ENCODE measurements at regions not wholly inside any gene's neighbourhood (a gene's known extent, or its start where the extent isn't known, plus 50 kb on each side); places are given as distances from the start of the nearest gene placed in this dataset.

DNA sequence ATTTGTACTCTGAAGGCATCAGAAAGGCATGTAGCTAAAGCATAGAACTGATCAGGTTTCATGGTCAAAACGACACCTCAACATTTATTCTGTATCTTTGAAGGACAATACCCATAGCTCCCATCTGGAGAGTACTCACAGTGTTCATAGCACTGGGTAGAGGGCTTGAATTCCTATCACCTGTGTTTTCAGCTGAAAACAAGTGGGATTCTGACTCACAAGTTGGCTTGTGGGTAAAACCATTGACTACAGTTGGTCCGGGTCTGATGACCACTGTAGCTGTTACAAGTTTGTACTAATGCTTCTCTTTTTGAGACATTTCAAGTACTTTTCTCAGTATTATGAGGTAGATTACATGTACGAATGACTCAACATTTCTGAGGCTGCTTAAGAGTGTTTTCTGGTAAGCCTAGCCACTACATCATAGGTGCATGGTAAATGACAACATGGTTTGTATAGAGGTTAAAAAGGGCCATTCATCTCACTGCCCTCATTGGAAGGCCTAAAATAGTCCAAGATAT, 68.6 kb upstream of the PELI1 start:
- TF ChIP-seq, protein P1, sequence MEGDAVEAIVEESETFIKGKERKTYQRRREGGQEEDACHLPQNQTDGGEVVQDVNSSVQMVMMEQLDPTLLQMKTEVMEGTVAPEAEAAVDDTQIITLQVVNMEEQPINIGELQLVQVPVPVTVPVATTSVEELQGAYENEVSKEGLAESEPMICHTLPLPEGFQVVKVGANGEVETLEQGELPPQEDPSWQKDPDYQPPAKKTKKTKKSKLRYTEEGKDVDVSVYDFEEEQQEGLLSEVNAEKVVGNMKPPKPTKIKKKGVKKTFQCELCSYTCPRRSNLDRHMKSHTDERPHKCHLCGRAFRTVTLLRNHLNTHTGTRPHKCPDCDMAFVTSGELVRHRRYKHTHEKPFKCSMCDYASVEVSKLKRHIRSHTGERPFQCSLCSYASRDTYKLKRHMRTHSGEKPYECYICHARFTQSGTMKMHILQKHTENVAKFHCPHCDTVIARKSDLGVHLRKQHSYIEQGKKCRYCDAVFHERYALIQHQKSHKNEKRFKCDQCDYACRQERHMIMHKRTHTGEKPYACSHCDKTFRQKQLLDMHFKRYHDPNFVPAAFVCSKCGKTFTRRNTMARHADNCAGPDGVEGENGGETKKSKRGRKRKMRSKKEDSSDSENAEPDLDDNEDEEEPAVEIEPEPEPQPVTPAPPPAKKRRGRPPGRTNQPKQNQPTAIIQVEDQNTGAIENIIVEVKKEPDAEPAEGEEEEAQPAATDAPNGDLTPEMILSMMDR (conservative IDR thresholded peaks at IDR 0.05 in 1 of 2, IDR thresholded peaks at IDR 0.05 in 1 of 2; ENCODE audit: low read depth in 1 of 2, low read length in 2 of 2): no peak
- TF ChIP-seq EZH2 (IDR thresholded peaks at IDR 0.05; ENCODE audit: low read length, missing control alignments): no peak

Data from fibroblast of lung (primary cell).